ENCODE measurements at regions not wholly inside any gene's neighbourhood (a gene's known extent, or its start where the extent isn't known, plus 50 kb on each side); places are given as distances from the start of the nearest gene placed in this dataset.

GRCh38 chr18:71523483-71524435, 1020.4 kb downstream of the CBLN2 start:
- Histone ChIP-seq H4K20me1 (ENCODE audit: insufficient read depth) (no peaks in the 10 kb centered on the region), H3K4me2 (ENCODE audit: low read length) (no peak overlapping the region), H3K4me3 (replicated peaks in 1 of 2; ENCODE audit: low read depth in 1 of 2, low read length in 2 of 2) (no peak overlapping the region), H3K4me1 (ENCODE audit: control insufficient read depth in 1 of 2, insufficient read depth in 2 of 2, low read length in 2 of 2) (no peaks in the 10 kb centered on the region), H2AFZ (ENCODE audit: low read depth, low read length, poor library complexity, severe bottlenecking) (no peak overlapping the region), H3K27me3 (ENCODE audit: insufficient read depth, low read length) (no peaks in the 10 kb centered on the region), H3K79me2 (ENCODE audit: insufficient read depth, low read length) (no peaks in the 10 kb centered on the region), H3K9me3 (ENCODE audit: control insufficient read depth in 1 of 2, insufficient read depth in 1 of 2, low read depth in 1 of 2, low read length in 2 of 2) (peaks cover 12 to 30% of the 10 kb centered on the region in 2 experiments; a peak in 3 of 4 replicates), H3K9ac (ENCODE audit: low read length) (no peak overlapping the region), H3K36me3 (ENCODE audit: control insufficient read depth in 1 of 2, insufficient read depth in 2 of 2, low read length in 2 of 2) (no peaks in the 10 kb centered on the region), H3K27ac (ENCODE audit: low read depth, low read length) (no peak overlapping the region), H3K9me2 (ENCODE audit: insufficient read depth) (no peaks in the 10 kb centered on the region)
- intact Hi-C loops (cut with micrococcal nuclease) = no loop called here
- ATAC-seq (no peak), DNase-seq (ENCODE audit: low read depth, low spot score) (no peak)
- CTCF ChIA-PET = no interaction called here
- BruUV-seq (replicated peaks) = no TSS peak
- RAD21 ChIA-PET (ENCODE audit: low non-redundant PET in 1 of 2, low total read pairs in 2 of 2, uncharacterized antibody in 2 of 2, unreplicated experiment in 2 of 2) = no interaction called here
- POLR2A ChIA-PET = no interaction called here
- TF ChIP-seq JUND (IDR thresholded peaks at IDR 0.05) (no peak), YY1 (IDR thresholded peaks at IDR 0.05; ENCODE audit: extremely low read depth, insufficient replicate concordance, low read depth, low read length) (no peak), SP1 (IDR thresholded peaks at IDR 0.05; ENCODE audit: low read depth) (no peak), EZH2 (IDR thresholded peaks at IDR 0.05) (no peak), POLR2AphosphoS5 (IDR thresholded peaks at IDR 0.05; ENCODE audit: low read depth, low read length) (no peak), CEBPB (IDR thresholded peaks at IDR 0.05; ENCODE audit: low read depth) (no peak), ATF3 (IDR thresholded peaks at IDR 0.05) (no peak), SRF (IDR thresholded peaks at IDR 0.05; ENCODE audit: low read depth) (no peak), POLR2A (IDR thresholded peaks at IDR 0.05; ENCODE audit: borderline replicate concordance, extremely low read depth, insufficient read depth, insufficient read length) (no peak), EZH2phosphoT487 (IDR thresholded peaks at IDR 0.05; ENCODE audit: borderline replicate concordance) (no peak), FOSL1 (IDR thresholded peaks at IDR 0.05; ENCODE audit: low read depth) (no peak)
- TF ChIP-seq, protein P1, sequence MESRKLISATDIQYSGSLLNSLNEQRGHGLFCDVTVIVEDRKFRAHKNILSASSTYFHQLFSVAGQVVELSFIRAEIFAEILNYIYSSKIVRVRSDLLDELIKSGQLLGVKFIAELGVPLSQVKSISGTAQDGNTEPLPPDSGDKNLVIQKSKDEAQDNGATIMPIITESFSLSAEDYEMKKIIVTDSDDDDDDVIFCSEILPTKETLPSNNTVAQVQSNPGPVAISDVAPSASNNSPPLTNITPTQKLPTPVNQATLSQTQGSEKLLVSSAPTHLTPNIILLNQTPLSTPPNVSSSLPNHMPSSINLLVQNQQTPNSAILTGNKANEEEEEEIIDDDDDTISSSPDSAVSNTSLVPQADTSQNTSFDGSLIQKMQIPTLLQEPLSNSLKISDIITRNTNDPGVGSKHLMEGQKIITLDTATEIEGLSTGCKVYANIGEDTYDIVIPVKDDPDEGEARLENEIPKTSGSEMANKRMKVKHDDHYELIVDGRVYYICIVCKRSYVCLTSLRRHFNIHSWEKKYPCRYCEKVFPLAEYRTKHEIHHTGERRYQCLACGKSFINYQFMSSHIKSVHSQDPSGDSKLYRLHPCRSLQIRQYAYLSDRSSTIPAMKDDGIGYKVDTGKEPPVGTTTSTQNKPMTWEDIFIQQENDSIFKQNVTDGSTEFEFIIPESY (IDR thresholded peaks at IDR 0.05; ENCODE audit: extremely low read depth, insufficient replicate concordance, low read length) = no peak
- TF ChIP-seq, protein P2, sequence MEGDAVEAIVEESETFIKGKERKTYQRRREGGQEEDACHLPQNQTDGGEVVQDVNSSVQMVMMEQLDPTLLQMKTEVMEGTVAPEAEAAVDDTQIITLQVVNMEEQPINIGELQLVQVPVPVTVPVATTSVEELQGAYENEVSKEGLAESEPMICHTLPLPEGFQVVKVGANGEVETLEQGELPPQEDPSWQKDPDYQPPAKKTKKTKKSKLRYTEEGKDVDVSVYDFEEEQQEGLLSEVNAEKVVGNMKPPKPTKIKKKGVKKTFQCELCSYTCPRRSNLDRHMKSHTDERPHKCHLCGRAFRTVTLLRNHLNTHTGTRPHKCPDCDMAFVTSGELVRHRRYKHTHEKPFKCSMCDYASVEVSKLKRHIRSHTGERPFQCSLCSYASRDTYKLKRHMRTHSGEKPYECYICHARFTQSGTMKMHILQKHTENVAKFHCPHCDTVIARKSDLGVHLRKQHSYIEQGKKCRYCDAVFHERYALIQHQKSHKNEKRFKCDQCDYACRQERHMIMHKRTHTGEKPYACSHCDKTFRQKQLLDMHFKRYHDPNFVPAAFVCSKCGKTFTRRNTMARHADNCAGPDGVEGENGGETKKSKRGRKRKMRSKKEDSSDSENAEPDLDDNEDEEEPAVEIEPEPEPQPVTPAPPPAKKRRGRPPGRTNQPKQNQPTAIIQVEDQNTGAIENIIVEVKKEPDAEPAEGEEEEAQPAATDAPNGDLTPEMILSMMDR (IDR thresholded peaks at IDR 0.05 in 2 of 3, conservative IDR thresholded peaks at IDR 0.05 in 1 of 3; ENCODE audit: borderline replicate concordance in 1 of 3, insufficient read depth in 1 of 3, low read depth in 2 of 3, low read length in 2 of 3) = no peak

All from HCT116 (cell line).